ENCODE measurements at regions not wholly inside any gene's neighbourhood (a gene's known extent, or its start where the extent isn't known, plus 50 kb on each side); places are given as distances from the start of the nearest gene placed in this dataset.

DNA sequence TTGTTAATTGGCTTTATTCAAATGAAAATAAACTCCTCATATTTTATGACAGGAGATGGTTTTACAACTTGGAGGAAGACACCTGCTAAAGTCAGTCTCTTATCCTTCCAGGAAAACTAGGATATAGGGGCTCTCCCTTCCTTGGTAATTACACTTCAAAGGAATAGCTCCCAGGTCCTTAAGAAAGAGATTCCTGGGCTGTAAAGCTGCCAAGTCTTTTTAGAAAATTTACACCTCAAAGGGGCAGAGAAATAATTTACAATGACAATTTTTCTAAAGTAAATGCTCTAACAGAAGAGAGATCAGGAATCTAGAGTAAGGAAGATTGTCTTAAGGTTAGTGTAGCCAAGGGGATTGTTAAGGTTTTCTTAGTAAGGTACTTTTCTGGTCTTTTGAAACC, 1359.0 kb downstream of the OLFM4 start:
- TF ChIP-seq, protein P1, sequence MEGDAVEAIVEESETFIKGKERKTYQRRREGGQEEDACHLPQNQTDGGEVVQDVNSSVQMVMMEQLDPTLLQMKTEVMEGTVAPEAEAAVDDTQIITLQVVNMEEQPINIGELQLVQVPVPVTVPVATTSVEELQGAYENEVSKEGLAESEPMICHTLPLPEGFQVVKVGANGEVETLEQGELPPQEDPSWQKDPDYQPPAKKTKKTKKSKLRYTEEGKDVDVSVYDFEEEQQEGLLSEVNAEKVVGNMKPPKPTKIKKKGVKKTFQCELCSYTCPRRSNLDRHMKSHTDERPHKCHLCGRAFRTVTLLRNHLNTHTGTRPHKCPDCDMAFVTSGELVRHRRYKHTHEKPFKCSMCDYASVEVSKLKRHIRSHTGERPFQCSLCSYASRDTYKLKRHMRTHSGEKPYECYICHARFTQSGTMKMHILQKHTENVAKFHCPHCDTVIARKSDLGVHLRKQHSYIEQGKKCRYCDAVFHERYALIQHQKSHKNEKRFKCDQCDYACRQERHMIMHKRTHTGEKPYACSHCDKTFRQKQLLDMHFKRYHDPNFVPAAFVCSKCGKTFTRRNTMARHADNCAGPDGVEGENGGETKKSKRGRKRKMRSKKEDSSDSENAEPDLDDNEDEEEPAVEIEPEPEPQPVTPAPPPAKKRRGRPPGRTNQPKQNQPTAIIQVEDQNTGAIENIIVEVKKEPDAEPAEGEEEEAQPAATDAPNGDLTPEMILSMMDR (IDR thresholded peaks at IDR 0.05), result no peak
- no peak for TF ChIP-seq POLR2AphosphoS5 (IDR thresholded peaks at IDR 0.05)
- TF ChIP-seq EP300 (IDR thresholded peaks at IDR 0.05), result no peak

Measured in suprapubic skin (tissue), 4 donors.